ENCODE measurements at regions not wholly inside any gene's neighbourhood (a gene's known extent, or its start where the extent isn't known, plus 50 kb on each side); places are given as distances from the start of the nearest gene placed in this dataset.

DNA sequence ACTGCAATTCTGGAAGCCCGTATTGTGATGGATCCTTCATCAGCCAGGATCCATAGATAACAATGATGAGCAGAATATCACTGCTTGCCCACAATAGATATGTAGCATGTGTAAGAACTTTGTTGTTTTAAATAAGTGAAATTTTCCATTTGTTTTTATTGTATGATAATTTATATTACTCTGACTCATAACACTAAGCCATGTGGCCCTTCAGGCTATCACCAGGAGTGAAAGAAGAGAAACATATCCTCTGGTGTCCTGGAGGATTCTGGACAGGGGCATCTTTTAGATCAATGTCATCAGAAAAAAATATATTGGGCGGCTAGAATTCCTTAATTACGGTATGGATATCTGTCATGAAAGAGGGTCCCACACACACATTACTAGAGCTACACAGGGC lies 167.5 kb downstream of the SLC6A15 start:
- no peak for DNase-seq (ENCODE audit: low spot score in 2 of 2)
- no peak overlapping the region for H3K27ac ChIP-seq
- H3K4me3 ChIP-seq: no peak overlapping the region
- H3K27me3 ChIP-seq: no peaks in the 10 kb centered on the region
- no peaks in the 10 kb centered on the region for H3K9me3 ChIP-seq
- H3K36me3 ChIP-seq: no peaks in the 10 kb centered on the region
- H3K4me1 ChIP-seq: no peaks in the 10 kb centered on the region
- TF ChIP-seq, protein P1, sequence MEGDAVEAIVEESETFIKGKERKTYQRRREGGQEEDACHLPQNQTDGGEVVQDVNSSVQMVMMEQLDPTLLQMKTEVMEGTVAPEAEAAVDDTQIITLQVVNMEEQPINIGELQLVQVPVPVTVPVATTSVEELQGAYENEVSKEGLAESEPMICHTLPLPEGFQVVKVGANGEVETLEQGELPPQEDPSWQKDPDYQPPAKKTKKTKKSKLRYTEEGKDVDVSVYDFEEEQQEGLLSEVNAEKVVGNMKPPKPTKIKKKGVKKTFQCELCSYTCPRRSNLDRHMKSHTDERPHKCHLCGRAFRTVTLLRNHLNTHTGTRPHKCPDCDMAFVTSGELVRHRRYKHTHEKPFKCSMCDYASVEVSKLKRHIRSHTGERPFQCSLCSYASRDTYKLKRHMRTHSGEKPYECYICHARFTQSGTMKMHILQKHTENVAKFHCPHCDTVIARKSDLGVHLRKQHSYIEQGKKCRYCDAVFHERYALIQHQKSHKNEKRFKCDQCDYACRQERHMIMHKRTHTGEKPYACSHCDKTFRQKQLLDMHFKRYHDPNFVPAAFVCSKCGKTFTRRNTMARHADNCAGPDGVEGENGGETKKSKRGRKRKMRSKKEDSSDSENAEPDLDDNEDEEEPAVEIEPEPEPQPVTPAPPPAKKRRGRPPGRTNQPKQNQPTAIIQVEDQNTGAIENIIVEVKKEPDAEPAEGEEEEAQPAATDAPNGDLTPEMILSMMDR (IDR thresholded peaks at IDR 0.05): no peak
- intact Hi-C loops (cut with DNase I): no loop called here

DNA sequence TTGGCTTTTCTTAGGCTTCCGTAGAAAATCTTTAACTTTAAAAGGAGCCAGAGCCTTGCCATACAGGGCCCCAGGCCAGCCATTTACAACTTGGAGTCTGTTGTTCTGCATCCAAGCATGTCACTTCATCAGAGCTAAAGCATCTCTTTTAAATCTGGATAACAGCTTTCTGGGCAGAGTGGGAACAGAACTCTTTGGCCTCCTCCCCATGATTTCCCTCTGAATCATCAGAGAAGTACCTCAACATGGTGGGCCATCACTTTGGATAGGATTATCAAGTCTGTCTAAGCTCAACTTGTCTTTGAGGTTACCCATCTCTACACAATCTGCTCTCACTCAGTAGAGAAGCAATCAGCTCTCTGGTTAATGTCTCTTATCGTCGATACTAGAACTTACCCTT lies 170.9 kb downstream of the SLC6A15 start:
- no peak for DNase-seq (ENCODE audit: low spot score in 2 of 2)
- no peaks in the 10 kb centered on the region for H3K36me3 ChIP-seq
- intact Hi-C loops (cut with DNase I): no loop called here
- H3K4me1 ChIP-seq: no peaks in the 10 kb centered on the region
- no peaks in the 10 kb centered on the region for H3K9me3 ChIP-seq
- TF ChIP-seq, protein P1 (IDR thresholded peaks at IDR 0.05): no peak
- no peaks in the 10 kb centered on the region for H3K27me3 ChIP-seq
- H3K27ac ChIP-seq: no peak overlapping the region
- H3K4me3 ChIP-seq: no peak overlapping the region

DNA sequence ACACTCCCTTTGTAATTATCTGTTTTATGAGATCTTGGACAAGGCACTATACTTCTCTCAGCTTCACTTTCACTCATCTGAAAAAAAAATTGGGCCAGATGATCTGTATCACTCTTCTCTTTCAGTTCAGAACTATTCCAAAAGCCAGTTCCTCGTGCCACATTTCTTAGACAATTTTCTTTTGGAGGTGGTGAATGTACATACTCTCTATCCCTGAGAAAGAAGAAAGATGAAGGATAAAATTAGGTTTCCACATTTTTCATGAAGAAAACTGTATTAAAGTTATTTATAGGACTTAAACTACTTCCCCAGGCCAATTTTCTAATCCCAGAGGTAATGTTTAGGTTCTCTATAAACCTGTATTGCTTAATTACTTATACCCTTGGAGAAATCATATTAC lies 171.6 kb downstream of the SLC6A15 start:
- TF ChIP-seq, protein P1 (IDR thresholded peaks at IDR 0.05): no peak
- no peak overlapping the region for H3K27ac ChIP-seq
- H3K36me3 ChIP-seq: no peaks in the 10 kb centered on the region
- no peaks in the 10 kb centered on the region for H3K27me3 ChIP-seq
- intact Hi-C loops (cut with DNase I): no loop called here
- H3K9me3 ChIP-seq: no peaks in the 10 kb centered on the region
- no peak for DNase-seq (ENCODE audit: low spot score in 2 of 2)
- no peaks in the 10 kb centered on the region for H3K4me1 ChIP-seq
- no peak overlapping the region for H3K4me3 ChIP-seq

DNA sequence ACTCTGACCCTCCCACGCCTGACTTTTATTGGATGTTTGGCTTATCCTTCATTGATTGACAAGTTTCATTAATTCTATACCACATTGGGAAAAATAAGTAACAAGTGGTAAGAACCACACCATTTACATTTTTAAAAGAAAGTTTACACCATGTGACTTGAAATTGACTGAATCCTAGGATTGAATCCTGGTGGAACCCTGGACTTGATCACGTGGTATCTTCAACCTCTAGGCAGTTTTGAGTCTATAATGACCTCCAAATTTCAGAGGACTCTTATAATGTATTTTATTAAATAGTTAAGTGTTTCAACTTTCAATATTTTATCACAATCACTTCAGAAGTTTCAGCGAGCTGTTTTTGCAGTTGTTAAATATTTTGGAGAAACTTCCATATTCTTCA lies 172.0 kb downstream of the SLC6A15 start:
- Histone ChIP-seq H3K4me1 (no peaks in the 10 kb centered on the region), H3K36me3 (no peaks in the 10 kb centered on the region), H3K27me3 (no peaks in the 10 kb centered on the region), H3K4me3 (no peak overlapping the region), H3K27ac (no peak overlapping the region), H3K9me3 (no peaks in the 10 kb centered on the region)
- TF ChIP-seq, protein P1 (IDR thresholded peaks at IDR 0.05): no peak
- no peak for DNase-seq (ENCODE audit: low spot score in 2 of 2)
- intact Hi-C loops (cut with DNase I): no loop called here

DNA sequence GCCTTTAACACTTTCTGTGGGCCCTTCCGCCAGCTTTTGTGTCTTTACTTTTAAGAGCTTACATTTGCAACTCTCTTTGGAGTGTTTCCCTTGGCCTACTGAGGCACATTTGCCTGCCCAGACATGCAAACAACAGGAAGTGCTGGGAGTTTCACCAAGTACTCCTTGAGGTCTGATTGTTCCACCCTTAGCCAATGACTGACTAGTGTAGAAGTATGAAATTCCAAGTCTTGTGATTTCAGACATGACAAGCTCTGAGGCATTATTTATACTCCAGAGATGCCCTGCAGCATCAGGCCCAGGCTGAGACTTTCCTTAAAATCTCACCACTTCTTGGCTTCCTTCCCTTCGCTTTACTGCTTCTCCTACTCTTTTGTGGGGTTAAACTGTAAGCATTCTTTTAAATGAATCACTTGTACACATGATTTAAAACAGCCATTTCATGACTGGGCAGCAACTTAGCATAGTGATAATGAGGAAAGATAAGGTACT lies 174.1 kb downstream of the SLC6A15 start:
- no peaks in the 10 kb centered on the region for H3K27me3 ChIP-seq
- H3K9me3 ChIP-seq: no peaks in the 10 kb centered on the region
- H3K4me1 ChIP-seq: no peaks in the 10 kb centered on the region
- H3K27ac ChIP-seq: no peak overlapping the region
- TF ChIP-seq, protein P1 (IDR thresholded peaks at IDR 0.05): no peak
- no peaks in the 10 kb centered on the region for H3K36me3 ChIP-seq
- no peak for DNase-seq (ENCODE audit: low spot score in 2 of 2)
- intact Hi-C loops (cut with DNase I): no loop called here
- no peak overlapping the region for H3K4me3 ChIP-seq

DNA sequence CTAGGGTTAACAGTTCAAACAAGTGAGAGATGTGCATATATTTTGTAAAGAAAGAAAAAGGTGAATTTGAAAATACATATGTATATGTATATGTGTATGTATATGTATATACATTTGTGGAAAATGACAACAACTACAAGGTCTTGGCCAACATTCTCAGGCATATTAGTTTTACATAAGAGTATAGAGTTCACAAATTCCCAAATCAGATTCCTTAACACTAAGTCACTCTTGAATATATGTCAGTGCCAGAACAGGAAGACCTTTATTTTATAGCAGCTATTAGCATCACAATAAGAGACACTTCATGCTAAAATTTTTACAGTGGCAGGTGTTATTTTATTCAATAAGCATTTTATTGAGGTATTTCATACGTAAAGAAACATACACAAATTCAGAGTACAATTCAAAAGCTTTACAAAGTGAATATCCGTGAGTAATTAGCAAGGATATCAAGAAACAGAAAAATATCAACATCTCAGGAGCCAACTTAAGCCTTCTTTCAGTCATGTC lies 179.7 kb downstream of the SLC6A15 start:
- intact Hi-C loops (cut with DNase I): no loop called here
- TF ChIP-seq, protein P1 (IDR thresholded peaks at IDR 0.05): no peak
- H3K4me1 ChIP-seq: no peaks in the 10 kb centered on the region
- no peaks in the 10 kb centered on the region for H3K27me3 ChIP-seq
- H3K27ac ChIP-seq: no peak overlapping the region
- no peaks in the 10 kb centered on the region for H3K9me3 ChIP-seq
- DNase-seq (ENCODE audit: low spot score in 2 of 2): no peak
- no peak overlapping the region for H3K4me3 ChIP-seq
- no peaks in the 10 kb centered on the region for H3K36me3 ChIP-seq

Measured in ascending aorta (tissue), 2 donors.